Hepatocyte (in vitro differentiated cells): ENCODE measurements at regions not wholly inside any gene's neighbourhood (a gene's known extent, or its start where the extent isn't known, plus 50 kb on each side); places are given as distances from the start of the nearest gene placed in this dataset.

Experiments used
- DNase-seq: peaks from one replicate; pipeline ENCODE4 v3.0.0-alpha.2; 2016; ENCODE audit warnings: low spot score
- H2AFZ ChIP-seq: fragments of 200-600 bp; sonication (generic); 2 replicates; pipeline ENCODE4 v1.6.0; 2016; ENCODE audit warnings: antibody characterized with exemption, mild to moderate bottlenecking
- H3K27ac ChIP-seq: fragments of 200-600 bp; sonication (generic); 2 replicates; pipeline ENCODE4 v1.5.1; 2016; ENCODE audit warnings: mild to moderate bottlenecking
- H3K27me3 ChIP-seq: fragments of 200-600 bp; sonication (generic); 2 replicates; pipeline ENCODE4 v1.6.1; 2016
- H3K36me3 ChIP-seq: fragments of 200-600 bp; sonication (generic); replicated peaks from 2 replicates; pipeline ENCODE4 v1.5.1; 2016; ENCODE audit warnings: low read depth; ENCODE audit not compliant: insufficient read depth
- H3K4me1 ChIP-seq: fragments of 200-600 bp; sonication (generic); 2 replicates; pipeline ENCODE4 v1.5.1; 2016; ENCODE audit warnings: mild to moderate bottlenecking, moderate library complexity; ENCODE audit not compliant: insufficient read depth
- H3K4me2 ChIP-seq: fragments of 200-600 bp; sonication (generic); 2 replicates; pipeline ENCODE4 v1.6.0; 2016
- H3K4me3 ChIP-seq: fragments of 200-600 bp; sonication (generic); 2 replicates; pipeline ENCODE4 v1.5.1; 2016; ENCODE audit warnings: mild to moderate bottlenecking
- H3K79me2 ChIP-seq: fragments of 200-600 bp; sonication (generic); 2 replicates; pipeline ENCODE4 v1.6.0; 2017; ENCODE audit warnings: mild to moderate bottlenecking
- H3K9me2 ChIP-seq: fragments of 200-600 bp; sonication (generic); replicated peaks from 2 replicates; pipeline ENCODE4 v1.6.0; 2017; ENCODE audit warnings: mild to moderate bottlenecking; ENCODE audit not compliant: insufficient read depth
- H3K9me3 ChIP-seq: fragments of 200-600 bp; sonication (generic); 2 replicates; pipeline ENCODE4 v1.5.1; 2016; ENCODE audit warnings: low read depth, mild to moderate bottlenecking
- H4K20me1 ChIP-seq: fragments of 200-600 bp; sonication (generic); 2 replicates; pipeline ENCODE4 v1.6.0; 2016; ENCODE audit warnings: mild to moderate bottlenecking; ENCODE audit not compliant: insufficient read depth, poor library complexity, severe bottlenecking
- EZH2 ChIP-seq: fragments of 200-600 bp; sonication (generic); IDR thresholded peaks from 2 replicates; pipeline ENCODE4 v1.6.1; 2016; ENCODE audit warnings: antibody characterized with exemption, mild to moderate bottlenecking, borderline replicate concordance
- EZH2phosphoT487 ChIP-seq: fragments of 200-600 bp; sonication (generic); IDR thresholded peaks from one replicate; pipeline ENCODE4 v1.6.1; 2018; ENCODE audit warnings: antibody characterized with exemption, mild to moderate bottlenecking, low read depth, moderate library complexity; ENCODE audit not compliant: unreplicated experiment, severe bottlenecking
- whole genome bisulfite sequencing: methylation state at CpG from one replicate; pipeline ENCODE4 v1.1.6; 2016; ENCODE audit warnings: low lambda C conversion rate; ENCODE audit errors: missing lambda C conversion rate; 5-methylcytosine and 5-hydroxymethylcytosine counted together
- TF ChIP-seq, protein P1 (sequence below): fragments of 200-600 bp; sonication (generic); IDR thresholded peaks from 2 replicates; pipeline ENCODE4 v1.5.1; 2016; ENCODE audit warnings: antibody characterized with exemption, mild to moderate bottlenecking; ENCODE audit not compliant: poor library complexity

DNA sequence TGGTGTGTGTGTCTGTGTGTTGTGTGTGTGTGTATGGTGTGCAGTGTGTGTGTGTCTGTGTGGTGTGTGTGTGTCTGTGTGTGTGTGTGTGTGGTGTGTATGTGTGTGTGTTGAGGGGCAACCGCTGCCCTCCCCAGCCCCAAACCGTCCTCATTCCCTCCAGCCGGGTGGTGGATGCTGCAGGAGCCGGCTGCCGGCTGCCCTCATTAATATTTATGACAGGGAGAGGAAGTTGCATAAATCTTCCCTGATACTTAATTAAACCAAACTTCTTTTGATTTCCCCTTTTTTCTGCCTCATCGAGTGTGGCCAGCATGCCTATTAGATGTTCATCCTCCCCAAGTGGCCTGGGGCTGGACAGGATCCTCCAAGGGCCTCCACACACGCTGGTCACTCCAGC, 121.4 kb upstream of the MVB12B start:
- no peak for DNase-seq
- WGBS: 79% methylated on average over 7 of the region's 7 CpGs
- H3K36me3 ChIP-seq: no peaks in the 10 kb centered on the region
- H3K9me3 ChIP-seq: no peaks in the 10 kb centered on the region
- H3K27me3 ChIP-seq: peaks cover 4% of the 10 kb centered on the region
- no peak overlapping the region for H3K27ac ChIP-seq
- H3K4me2 ChIP-seq: no peak overlapping the region
- no peak for TF ChIP-seq EZH2phosphoT487
- TF ChIP-seq, protein P1, sequence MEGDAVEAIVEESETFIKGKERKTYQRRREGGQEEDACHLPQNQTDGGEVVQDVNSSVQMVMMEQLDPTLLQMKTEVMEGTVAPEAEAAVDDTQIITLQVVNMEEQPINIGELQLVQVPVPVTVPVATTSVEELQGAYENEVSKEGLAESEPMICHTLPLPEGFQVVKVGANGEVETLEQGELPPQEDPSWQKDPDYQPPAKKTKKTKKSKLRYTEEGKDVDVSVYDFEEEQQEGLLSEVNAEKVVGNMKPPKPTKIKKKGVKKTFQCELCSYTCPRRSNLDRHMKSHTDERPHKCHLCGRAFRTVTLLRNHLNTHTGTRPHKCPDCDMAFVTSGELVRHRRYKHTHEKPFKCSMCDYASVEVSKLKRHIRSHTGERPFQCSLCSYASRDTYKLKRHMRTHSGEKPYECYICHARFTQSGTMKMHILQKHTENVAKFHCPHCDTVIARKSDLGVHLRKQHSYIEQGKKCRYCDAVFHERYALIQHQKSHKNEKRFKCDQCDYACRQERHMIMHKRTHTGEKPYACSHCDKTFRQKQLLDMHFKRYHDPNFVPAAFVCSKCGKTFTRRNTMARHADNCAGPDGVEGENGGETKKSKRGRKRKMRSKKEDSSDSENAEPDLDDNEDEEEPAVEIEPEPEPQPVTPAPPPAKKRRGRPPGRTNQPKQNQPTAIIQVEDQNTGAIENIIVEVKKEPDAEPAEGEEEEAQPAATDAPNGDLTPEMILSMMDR: no peak
- no peaks in the 10 kb centered on the region for H3K79me2 ChIP-seq
- H4K20me1 ChIP-seq: no peaks in the 10 kb centered on the region
- no peak overlapping the region for H2AFZ ChIP-seq
- no peak overlapping the region for H3K4me3 ChIP-seq
- no peaks in the 10 kb centered on the region for H3K9me2 ChIP-seq
- H3K4me1 ChIP-seq: no peaks in the 10 kb centered on the region

DNA sequence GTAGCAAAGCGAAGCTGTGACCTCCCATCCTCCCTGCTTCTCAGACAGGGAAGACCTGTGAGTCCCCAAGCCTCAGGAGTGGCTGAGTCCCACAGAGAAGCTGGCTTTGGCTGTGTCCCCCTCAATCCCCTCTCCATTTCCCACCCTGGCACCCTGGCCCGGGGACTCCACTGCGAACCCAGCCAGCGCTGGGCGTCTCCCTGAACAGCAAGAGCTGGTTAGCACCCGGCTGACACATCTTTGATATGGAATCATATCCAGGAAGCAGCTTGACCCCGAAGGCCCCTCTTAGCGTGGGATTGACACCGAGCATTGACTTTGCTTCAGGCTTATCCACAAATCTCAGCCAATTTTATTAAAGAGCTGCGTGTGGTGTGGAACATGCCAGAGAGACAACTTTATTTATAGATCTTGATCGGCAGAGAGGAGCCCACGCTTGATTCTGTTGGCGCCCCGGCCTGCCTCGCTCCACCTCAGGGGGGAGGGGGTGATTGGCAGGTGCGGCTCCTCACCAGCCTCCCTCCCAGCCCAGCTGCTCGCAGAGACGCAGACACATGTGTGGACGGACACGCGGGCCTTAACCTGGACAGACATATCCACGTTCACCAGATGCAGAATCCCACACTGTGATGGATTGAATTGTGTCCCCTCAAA, 120.7 kb upstream of the MVB12B start:
- H3K36me3 ChIP-seq: no peaks in the 10 kb centered on the region
- DNase-seq: no peak
- peaks cover 4% of the 10 kb centered on the region for H3K27me3 ChIP-seq
- no peak overlapping the region for H3K4me2 ChIP-seq
- TF ChIP-seq, protein P1: no peak
- TF ChIP-seq EZH2phosphoT487 (no peak), EZH2 (no peak)
- H3K9me2 ChIP-seq: no peaks in the 10 kb centered on the region
- H3K9me3 ChIP-seq: no peaks in the 10 kb centered on the region
- H3K79me2 ChIP-seq: no peaks in the 10 kb centered on the region
- H4K20me1 ChIP-seq: no peaks in the 10 kb centered on the region
- 91% methylated on average over 22 of the region's 22 CpGs for WGBS
- no peak overlapping the region for H2AFZ ChIP-seq
- H3K27ac ChIP-seq: no peak overlapping the region
- H3K4me3 ChIP-seq: no peak overlapping the region
- no peaks in the 10 kb centered on the region for H3K4me1 ChIP-seq

DNA sequence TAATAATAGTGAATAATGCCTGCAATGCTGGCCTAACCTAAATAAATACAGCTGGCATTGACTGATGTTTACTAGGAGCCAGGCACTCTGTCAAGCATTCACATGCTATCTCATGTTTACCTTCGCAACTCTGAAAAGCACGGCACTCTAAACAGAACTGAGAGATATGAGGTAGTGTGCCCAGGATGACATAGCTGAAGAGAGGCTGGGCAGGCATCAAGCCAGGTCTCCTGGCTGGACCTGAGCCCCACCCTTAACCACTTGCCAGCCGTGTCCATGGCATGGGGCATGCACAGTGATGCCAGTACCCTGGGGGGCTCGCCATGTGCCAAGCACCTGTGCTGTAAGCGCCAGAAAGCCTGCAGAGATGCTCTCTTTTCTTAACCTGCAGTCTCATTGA, 119.4 kb upstream of the MVB12B start:
- Histone ChIP-seq H3K4me1 (no peaks in the 10 kb centered on the region), H3K36me3 (no peaks in the 10 kb centered on the region), H2AFZ (no peak overlapping the region), H3K79me2 (no peaks in the 10 kb centered on the region), H4K20me1 (no peaks in the 10 kb centered on the region), H3K9me3 (no peaks in the 10 kb centered on the region), H3K27me3 (peaks cover 4% of the 10 kb centered on the region), H3K4me3 (no peak overlapping the region), H3K4me2 (no peak overlapping the region), H3K9me2 (no peaks in the 10 kb centered on the region), H3K27ac (no peak overlapping the region)
- TF ChIP-seq, protein P1: no peak
- TF ChIP-seq EZH2phosphoT487 (no peak), EZH2 (no peak)
- WGBS: 74% methylated on average over 5 of the region's 5 CpGs
- DNase-seq: no peak

DNA sequence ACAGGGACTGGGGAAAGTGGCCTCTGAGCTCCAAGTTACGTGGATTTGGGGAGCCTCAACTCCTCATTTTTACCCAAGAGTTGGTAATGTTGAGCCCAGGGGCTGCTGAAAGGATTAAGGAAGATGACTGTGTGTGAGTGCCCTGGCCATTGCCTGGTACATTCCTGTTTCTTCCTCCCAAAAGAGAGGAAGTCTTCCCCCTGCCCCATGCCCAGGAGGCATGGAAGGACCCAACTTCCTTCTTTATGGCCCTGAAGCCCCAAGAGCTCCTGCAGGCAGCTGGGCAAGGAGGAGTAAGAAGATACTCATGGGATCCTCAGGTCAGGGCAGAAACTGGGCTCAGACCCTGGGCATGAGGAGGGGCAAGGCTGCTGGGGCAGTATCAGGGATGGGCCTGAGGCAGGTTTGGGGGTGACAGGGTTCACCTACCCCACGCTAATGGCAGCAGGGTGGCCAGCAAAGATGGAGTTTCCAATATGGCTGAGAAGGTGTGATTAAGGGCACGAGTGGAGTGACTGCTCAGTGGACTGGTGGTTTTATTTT, 118.3 kb upstream of the MVB12B start:
- Histone ChIP-seq H3K27ac (no peak overlapping the region), H3K4me3 (no peak overlapping the region), H3K4me2 (no peak overlapping the region), H3K9me2 (no peaks in the 10 kb centered on the region), H3K36me3 (no peaks in the 10 kb centered on the region), H4K20me1 (no peaks in the 10 kb centered on the region), H2AFZ (no peak overlapping the region), H3K79me2 (no peaks in the 10 kb centered on the region), H3K4me1 (no peaks in the 10 kb centered on the region), H3K9me3 (no peaks in the 10 kb centered on the region), H3K27me3 (peaks cover 4% of the 10 kb centered on the region)
- TF ChIP-seq EZH2 (no peak), EZH2phosphoT487 (no peak)
- TF ChIP-seq, protein P1: no peak
- DNase-seq: no peak
- WGBS: 91% methylated on average over 3 of the region's 3 CpGs
